ENCODE measurements at regions not wholly inside any gene's neighbourhood (a gene's known extent, or its start where the extent isn't known, plus 50 kb on each side); places are given as distances from the start of the nearest gene placed in this dataset.
"Not testable (repeated sequence)": the region's sequence is repeated elsewhere in the genome, so short reads cannot be mapped to it uniquely, and the experiment has no call there.

- ATAC-seq, result no peak
These were observed 327.0 kb upstream of the KLF4 start for GRCh38 chr9:107816561-107817021.

- no peak for ATAC-seq
These were observed 326.4 kb upstream of the KLF4 start for GRCh38 chr9:107815782-107816560.

- no peak for ATAC-seq
These were observed 323.7 kb upstream of the KLF4 start for GRCh38 chr9:107813287-107813686.

DNA sequence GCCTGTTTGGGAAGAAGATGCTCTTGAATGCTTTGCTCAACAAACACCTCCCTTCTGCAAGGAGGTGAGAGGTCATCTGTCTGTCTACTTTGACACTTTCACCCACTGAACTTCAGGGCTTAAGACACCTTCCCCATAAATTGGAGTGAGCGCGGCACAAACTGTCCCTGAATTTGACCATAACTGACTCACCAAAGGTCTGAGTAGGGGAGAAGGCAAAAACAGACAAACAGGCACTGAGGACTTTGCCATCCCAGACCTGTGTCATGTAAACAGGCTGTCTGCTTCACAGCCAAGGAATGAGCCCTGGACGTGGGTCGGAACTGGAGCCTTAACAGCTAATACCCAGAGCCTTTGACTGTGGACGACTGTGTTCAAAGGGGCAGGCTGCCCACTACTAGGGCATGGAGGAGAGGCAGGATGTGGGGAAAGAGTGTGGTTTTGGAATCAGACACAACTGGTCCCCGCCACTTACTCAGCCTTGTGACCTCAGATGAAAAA is 320.9 kb upstream of the KLF4 start:
- no peak for ATAC-seq

DNA sequence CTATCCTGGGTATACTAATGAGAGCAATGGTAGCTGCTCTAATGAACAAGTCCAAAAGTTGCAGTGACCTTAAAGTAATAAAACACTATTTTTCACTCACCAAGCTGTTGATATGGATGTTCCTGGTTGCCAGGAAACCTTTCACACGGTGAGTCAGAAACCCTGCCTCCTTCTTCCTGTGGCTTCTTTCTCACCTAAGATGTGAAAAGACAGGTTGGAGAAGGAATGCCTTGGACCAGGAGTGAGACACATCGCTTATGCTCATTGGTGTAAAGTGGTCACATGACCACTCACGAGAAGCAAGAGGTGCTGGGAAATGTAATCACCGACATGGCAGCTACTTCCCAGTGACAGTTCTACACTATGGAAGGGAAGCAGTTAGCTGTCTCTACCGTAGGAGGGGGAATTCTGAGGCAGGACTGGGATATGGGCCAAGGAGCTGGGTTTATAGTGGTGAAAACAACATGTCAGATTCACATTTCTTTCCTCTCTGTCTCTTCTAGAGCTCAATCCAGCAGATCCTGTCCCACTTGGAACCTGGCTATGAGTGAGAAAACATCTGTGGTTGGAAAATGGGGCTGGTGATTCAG is 320.4 kb upstream of the KLF4 start:
- peak; percentile 51 for ATAC-seq

DNA sequence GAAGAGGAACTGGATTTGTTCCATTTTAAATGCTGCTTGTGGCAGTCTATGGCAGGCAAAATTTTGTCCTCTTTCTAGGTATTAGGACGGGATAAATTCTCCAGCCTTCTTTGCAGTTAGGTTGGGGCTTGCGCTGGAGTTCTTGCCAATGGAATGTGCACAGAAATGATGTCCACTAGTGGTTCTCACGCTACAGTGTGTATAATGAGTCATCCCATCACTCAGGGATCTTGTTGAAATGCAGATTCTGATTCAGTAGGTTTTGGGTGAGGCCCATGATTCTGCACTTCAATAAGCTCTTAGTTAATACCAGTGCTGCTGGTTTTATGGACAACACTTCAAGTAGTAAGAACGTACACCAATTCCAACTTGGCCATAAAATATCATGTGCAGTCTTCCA is 317.6 kb upstream of the KLF4 start:
- ATAC-seq, result peak; percentile 81

DNA sequence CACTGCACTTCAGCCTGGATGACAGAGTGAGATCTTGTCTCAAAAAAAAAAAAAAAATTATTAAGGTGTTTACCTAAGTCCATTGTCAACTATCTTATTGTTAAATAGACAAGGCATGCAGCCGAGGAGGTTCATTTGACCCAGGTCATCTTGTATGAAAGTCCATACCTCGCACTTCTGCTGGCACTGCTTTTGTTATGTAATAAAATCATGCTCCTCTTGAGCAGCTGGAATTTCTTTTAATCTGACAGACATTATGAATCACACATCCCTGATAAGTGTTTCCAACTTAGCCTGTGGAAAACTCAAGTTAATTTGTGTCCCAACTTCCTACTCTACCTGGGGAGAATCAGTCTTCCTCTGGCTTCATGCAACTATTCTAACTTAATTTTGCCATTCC is 315.6 kb upstream of the KLF4 start:
- ATAC-seq, result no peak

GRCh38 chr9:107794259-107794658 is 304.7 kb upstream of the KLF4 start:
- ATAC-seq, result no peak

DNA sequence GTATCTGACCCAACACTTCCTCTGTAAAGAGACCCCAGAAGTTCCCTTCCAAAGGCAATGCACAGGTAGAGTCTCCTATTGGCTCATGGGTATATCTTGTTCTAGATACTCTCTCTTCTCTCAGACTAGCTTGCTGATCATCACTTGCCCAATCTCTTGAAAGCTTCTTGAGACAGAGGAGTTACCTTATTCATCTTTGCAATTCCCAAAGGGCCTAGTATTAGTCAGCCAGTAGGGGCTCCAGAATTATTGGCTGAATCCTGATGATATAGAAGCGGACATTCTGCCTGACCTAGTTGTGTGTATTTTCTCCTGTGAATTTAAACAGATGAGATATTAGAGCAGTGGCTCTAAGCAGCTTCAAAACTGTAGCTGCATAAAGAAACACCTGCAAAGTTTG is 304.0 kb upstream of the KLF4 start:
- ATAC-seq, result no peak

DNA sequence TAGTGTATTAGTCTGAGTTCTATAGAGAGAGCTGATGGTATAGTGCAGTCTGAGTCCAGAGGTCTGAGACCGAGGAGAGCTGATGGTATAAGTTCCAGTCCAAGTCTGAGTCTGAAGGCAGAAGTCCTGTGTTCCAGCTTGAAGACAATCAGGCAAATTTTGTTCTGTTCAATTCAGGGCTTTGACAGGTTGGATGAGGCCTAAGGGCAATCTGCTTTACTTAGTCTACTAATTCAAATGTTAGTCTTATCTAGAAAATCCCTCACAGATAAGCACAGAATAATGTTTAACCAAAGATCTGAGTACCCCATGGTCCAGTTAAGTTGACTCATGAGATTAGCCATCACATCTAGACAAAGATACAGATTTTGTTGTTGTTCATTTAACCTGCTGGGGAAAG is 303.0 kb upstream of the KLF4 start:
- ATAC-seq, result no peak

DNA sequence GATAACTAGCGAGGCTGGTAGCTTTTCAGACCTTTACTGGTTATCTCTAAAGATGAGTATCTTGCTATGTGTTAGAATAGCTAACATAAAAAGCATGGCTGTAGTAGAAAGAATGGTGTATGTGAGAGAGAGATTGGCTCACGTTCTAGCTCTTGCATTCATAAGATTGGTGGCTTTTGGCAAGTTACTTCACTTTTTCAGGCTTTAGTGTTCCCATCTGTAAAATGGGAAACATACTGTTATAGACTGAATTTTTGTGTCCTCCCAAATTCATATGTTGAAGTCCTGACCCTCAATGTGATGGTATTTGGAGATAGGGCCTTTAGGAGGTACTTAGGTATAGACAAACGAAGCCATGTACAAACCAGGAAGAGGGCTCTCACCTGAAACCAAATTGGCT is 302.4 kb upstream of the KLF4 start:
- no peak for ATAC-seq

DNA sequence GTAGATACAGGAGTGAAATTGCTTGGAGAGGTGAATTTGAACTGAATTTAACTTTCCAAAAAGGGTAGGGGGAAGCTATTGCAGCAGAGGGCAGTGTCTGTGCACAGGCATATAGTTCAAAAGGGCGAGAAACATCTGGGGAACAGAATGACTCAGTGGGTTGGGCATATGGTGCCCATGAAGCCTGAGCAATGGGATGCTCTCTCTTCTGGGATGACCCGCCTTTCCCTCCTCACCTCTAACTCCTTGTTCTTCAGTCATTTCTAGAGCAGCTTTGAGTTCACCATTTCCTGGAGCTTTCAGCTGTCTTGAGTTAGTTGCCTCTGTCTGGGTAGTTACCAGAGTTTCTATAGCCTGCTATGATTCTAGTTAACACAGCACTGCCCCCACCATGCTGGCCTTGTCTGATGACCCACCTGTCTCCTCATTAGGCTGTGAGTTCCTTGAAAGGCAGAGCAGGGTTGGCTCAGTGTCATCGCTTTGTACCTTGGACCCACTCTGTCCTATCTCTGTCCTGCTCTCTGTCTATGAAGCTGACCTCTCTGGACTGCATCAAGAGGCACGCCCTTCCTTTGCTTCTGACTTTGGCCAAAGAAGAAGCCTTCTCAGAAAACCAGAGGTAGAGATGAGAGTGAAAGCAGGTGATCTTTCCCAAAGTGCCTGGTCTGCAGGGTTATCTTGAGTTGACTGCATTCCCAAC is 299.6 kb upstream of the KLF4 start:
- peak; percentile 22 for ATAC-seq

GRCh38 chr9:107786561-107786960 is 297.0 kb upstream of the KLF4 start:
- ATAC-seq, result no peak

GRCh38 chr9:107784235-107784958 is 294.8 kb upstream of the KLF4 start:
- no peak for ATAC-seq

DNA sequence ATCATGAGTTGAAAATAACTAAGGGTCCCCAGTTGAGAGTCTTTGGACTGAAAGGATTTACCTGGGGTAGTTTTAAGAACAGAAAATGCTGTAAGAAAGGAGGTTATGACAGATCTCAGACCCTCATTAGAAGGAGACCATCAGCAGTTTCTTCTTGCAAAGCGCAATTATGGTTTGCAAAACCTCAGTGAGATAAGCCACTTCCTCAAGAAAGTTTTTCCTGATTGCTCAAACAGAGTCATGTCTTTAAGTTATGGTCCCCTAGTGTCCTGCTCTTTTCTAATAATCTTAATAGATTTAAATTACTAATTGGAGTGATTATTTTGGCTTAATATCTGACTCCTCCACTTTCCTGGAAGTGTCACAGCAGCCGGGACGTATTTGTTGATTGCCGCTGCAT is 293.2 kb upstream of the KLF4 start:
- ATAC-seq, result no peak

GRCh38 chr9:107782381-107782780 is 292.8 kb upstream of the KLF4 start:
- no peak for ATAC-seq

GRCh38 chr9:107780960-107781359 is 291.4 kb upstream of the KLF4 start:
- ATAC-seq, result no peak

- ATAC-seq, result no peak
These were observed 290.2 kb upstream of the KLF4 start for GRCh38 chr9:107779731-107780130.

GRCh38 chr9:107778661-107779060 is 289.1 kb upstream of the KLF4 start:
- no peak for ATAC-seq

GRCh38 chr9:107774099-107774498 is 284.5 kb upstream of the KLF4 start:
- not testable (repeated sequence) for ATAC-seq

- no peak for ATAC-seq
These were observed 283.4 kb upstream of the KLF4 start for GRCh38 chr9:107772988-107773387.

DNA sequence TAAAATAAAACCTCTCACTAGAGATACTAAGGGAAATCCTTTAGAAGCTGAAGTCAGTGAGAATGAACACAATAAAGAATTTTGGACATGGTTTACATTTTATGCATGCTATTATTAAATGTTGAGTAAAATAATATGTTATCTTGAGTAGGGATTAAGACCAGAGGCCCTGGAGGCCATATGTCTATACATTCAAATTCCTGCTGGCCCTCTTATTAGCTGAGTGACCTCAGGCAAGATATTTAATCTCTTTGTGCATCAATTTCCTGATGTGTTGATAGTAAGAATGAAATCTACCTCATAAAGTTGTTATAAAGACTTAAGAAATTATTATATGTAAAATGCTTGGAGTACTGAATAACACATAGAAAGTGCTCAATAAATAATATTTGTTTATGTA is 281.1 kb upstream of the KLF4 start:
- ATAC-seq, result no peak

DNA sequence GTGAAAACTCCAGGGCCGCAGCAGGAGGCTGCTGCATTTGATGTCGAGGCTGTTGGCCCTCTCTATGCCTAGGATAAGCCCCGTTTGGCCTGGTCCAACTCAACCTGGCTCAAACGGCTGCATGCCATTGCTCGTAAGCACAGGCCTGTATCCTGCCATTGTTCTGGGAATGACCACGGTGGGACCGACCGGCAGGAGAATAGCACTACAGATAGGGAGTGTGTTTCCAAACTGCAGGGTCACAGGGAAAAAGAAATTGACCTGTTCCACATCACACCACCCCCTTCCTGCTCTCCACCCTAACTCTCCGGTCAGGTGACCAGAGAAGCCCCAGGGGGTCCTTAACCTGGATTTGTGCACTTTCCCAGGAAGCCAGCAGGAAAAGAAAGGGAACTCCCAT is 278.7 kb upstream of the KLF4 start:
- ATAC-seq, result peak; percentile 64
